CD4-positive, alpha-beta memory T cell (primary cell): ENCODE measurements at regions not wholly inside any gene's neighbourhood (a gene's known extent, or its start where the extent isn't known, plus 50 kb on each side); places are given as distances from the start of the nearest gene placed in this dataset.
A peak's percentile ranks its signal among the peaks of the same experiment; 100 is the strongest.

Source experiments
- CTCF ChIA-PET: fragments of 350-600 bp; sonication (Branson Sonifier 250); formaldehyde crosslinking; loops from one replicate; lab custom pipeline; 2021; ENCODE audit warnings: inconsistent platforms; ENCODE audit not compliant: partially characterized antibody; lab: Charles Lee
- POLR2A ChIA-PET: fragments of 350-600 bp; sonication (Branson Sonifier 250); formaldehyde crosslinking; loops from one replicate; lab custom pipeline; 2021; ENCODE audit not compliant: partially characterized antibody; lab: Charles Lee
- DNase-seq, 5 donors: peaks; one replicate each; pipeline versions ENCODE4 v3.0.0 to v3.0.0-alpha.2; 2020 to 2022; ENCODE audit warnings: mixed read lengths in 1 of 5
- H3K27ac ChIP-seq: one replicate; pipeline ENCODE4 v1.7.0; 2013; ENCODE audit warnings: low read depth, low read length
- H3K27me3 ChIP-seq: 2 replicates; pipeline ENCODE4 v1.7.0; 2013; ENCODE audit warnings: mild to moderate bottlenecking, low read length, moderate library complexity; ENCODE audit not compliant: insufficient read depth
- H3K36me3 ChIP-seq: 2 replicates; pipeline ENCODE4 v1.7.0; 2013; ENCODE audit warnings: mild to moderate bottlenecking, low read length, moderate library complexity; ENCODE audit not compliant: insufficient read depth
- H3K4me1 ChIP-seq: 2 replicates; pipeline ENCODE4 v1.7.0; 2013; ENCODE audit warnings: mild to moderate bottlenecking, low read length, moderate library complexity; ENCODE audit not compliant: insufficient read depth
- H3K4me3 ChIP-seq, 2 donors: one replicate each; pipeline ENCODE4 v1.7.0; 2013; ENCODE audit warnings: low read length in 2 of 2, mild to moderate bottlenecking in 1 of 2
- H3K9me3 ChIP-seq, 2 donors: one replicate each; pipeline ENCODE4 v1.7.0; 2013; ENCODE audit warnings: low read length in 2 of 2, control low read depth in 1 of 2; ENCODE audit not compliant: control insufficient read depth in 1 of 2
- H3K27ac Mint-ChIP-seq, 7 donors: one replicate each; pipeline ENCODE4 v1.8.0; 2020 to 2021; ENCODE audit warnings: mixed read lengths in 7 of 7, mild to moderate bottlenecking in 6 of 7, inconsistent platforms in 3 of 7, moderate library complexity in 3 of 7
- H3K27me3 Mint-ChIP-seq, 2 donors: one replicate each; pipeline ENCODE4 v1.8.0; 2020 to 2021; ENCODE audit warnings: mixed read lengths in 2 of 2
- H3K36me3 Mint-ChIP-seq, 2 donors: one replicate each; pipeline ENCODE4 v1.8.0; 2020 to 2021; ENCODE audit warnings: mixed read lengths in 2 of 2, inconsistent platforms in 1 of 2, mild to moderate bottlenecking in 1 of 2
- H3K4me1 Mint-ChIP-seq, 4 donors: one replicate each; pipeline ENCODE4 v1.8.0; 2020 to 2021; ENCODE audit warnings: mixed read lengths in 4 of 4, mild to moderate bottlenecking in 1 of 4
- H3K4me3 Mint-ChIP-seq, 8 donors: one replicate each; pipeline ENCODE4 v1.8.0; 2020 to 2021; ENCODE audit warnings: mixed read lengths in 8 of 8, mild to moderate bottlenecking in 7 of 8, moderate library complexity in 6 of 8, inconsistent platforms in 3 of 8
- H3K9me3 Mint-ChIP-seq, 8 donors: one replicate each; pipeline ENCODE4 v1.8.0; 2020 to 2021; ENCODE audit warnings: mixed read lengths in 8 of 8, mild to moderate bottlenecking in 5 of 8, inconsistent platforms in 3 of 8, moderate library complexity in 1 of 8
- intact Hi-C: fragments of 100-400 bp; cut with micrococcal nuclease; formaldehyde crosslinking; loops from one replicate; pipeline ENCODE4 v1.15.1; 2023

DNA sequence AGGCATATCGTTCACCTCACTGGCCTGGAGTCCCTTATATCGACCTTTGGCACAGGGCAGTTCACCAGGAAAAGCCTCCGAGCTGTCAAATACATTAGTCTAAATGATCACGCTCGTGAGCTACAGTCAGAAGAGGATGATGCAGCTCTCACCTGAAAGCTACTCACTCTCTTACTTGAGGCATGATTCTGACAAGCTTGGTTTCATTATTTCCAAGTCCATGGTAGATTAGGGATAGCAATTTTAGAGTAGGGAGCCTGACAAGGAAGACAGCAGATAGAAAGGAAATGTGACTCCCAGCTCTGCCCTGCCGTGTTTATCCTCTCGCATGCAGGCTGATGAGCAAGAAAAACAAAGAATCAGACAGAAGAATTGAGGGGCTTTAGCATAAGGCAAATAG, 98.0 kb upstream of the MAP1B start:
- Histone ChIP-seq H3K4me3 (no peak overlapping the region), H3K27me3 (no peaks in the 10 kb centered on the region), H3K27ac (no peak overlapping the region), H3K4me1 (no peaks in the 10 kb centered on the region), H3K36me3 (no peaks in the 10 kb centered on the region), H3K9me3 (no peaks in the 10 kb centered on the region)
- DNase-seq: no peak
- Mint-ChIP-seq H3K36me3 (no peaks in the 10 kb centered on the region), H3K4me3 (no peak overlapping the region), H3K27me3 (peaks cover 7 to 15% of the 10 kb centered on the region in 2 donors), H3K4me1 (no peaks in the 10 kb centered on the region), H3K9me3 (no peaks in the 10 kb centered on the region), H3K27ac (no peak overlapping the region)
- intact Hi-C loops: no loop called here
- CTCF ChIA-PET: interaction anchor here (2.2 kb wide), 1 partner anchor 10 kb away, joined by 6 read pairs; no protein-coding TSS in a partner anchor
- POLR2A ChIA-PET: no interaction called here

DNA sequence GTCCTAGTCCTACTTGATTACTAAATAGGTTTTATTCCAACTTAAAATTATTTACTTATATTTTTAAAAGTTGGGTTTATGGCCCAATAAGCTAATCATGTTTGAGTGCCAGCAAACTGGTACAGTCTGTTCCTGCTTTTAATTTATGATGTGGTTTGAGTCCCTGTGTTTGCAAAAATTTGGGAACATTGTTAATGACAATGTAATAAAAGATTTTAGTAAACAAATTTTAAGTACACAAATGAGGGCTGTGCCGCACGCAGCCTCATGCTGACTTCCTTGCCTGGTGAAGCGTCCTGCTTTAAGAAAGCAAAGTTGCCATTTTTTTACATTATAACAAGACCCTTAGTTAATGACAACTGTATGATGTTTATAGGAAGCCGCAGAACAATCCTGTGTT, 96.8 kb upstream of the MAP1B start:
- CTCF ChIA-PET: no interaction called here

DNA sequence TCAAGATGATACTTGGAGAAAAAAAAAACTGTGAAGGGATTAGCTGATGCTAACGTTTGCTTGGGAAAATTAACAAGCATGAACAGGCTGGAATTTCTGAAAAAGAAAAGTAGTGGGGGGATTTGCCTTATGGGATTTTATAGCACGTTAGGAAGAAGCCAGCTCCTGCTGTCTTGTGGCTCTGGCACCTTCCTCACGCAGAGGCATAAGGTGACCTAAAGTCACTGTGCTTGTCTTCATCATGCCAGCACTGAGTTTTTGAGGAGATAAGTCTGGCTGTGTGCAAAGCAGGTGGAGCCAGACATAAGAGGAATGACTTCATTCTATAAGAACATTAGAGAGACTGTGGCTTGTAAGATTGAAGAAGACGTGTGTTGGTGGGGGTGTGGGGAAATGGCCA, 94.4 kb upstream of the MAP1B start:
- H3K27me3 ChIP-seq: no peaks in the 10 kb centered on the region
- H3K27ac ChIP-seq: no peak overlapping the region
- H3K9me3 ChIP-seq: no peaks in the 10 kb centered on the region
- no peaks in the 10 kb centered on the region for H3K36me3 ChIP-seq
- no peak for DNase-seq
- Mint-ChIP-seq H3K27me3 (peaks cover 4 to 15% of the 10 kb centered on the region in 2 donors), H3K27ac (no peak overlapping the region), H3K36me3 (no peaks in the 10 kb centered on the region), H3K9me3 (no peaks in the 10 kb centered on the region), H3K4me3 (no peak overlapping the region), H3K4me1 (peaks cover 0 to 6% (median 2%) of the 10 kb centered on the region in 4 donors)
- no peak overlapping the region for H3K4me3 ChIP-seq
- intact Hi-C loops: no loop called here
- H3K4me1 ChIP-seq: no peaks in the 10 kb centered on the region
- POLR2A ChIA-PET: no interaction called here
- CTCF ChIA-PET: interaction anchor here (1.6 kb wide), 1 partner anchor 10 kb away, joined by 3 read pairs; no protein-coding TSS in a partner anchor

More for the DNA sequence above, 96.8 kb upstream of the MAP1B start:
- Mint-ChIP-seq H3K9me3 (no peaks in the 10 kb centered on the region), H3K4me1 (peaks cover 0 to 5% (median 2%) of the 10 kb centered on the region in 4 donors), H3K36me3 (no peaks in the 10 kb centered on the region), H3K4me3 (no peak overlapping the region), H3K27me3 (peaks cover 4 to 15% of the 10 kb centered on the region in 2 donors), H3K27ac (no peak overlapping the region)
- H3K27ac ChIP-seq: no peak overlapping the region
- H3K9me3 ChIP-seq: no peaks in the 10 kb centered on the region
- H3K27me3 ChIP-seq: no peaks in the 10 kb centered on the region
- H3K4me1 ChIP-seq: no peaks in the 10 kb centered on the region
- POLR2A ChIA-PET: no interaction called here
- no peak overlapping the region for H3K4me3 ChIP-seq
- H3K36me3 ChIP-seq: no peaks in the 10 kb centered on the region
- DNase-seq: no peak
- intact Hi-C loops: no loop called here

DNA sequence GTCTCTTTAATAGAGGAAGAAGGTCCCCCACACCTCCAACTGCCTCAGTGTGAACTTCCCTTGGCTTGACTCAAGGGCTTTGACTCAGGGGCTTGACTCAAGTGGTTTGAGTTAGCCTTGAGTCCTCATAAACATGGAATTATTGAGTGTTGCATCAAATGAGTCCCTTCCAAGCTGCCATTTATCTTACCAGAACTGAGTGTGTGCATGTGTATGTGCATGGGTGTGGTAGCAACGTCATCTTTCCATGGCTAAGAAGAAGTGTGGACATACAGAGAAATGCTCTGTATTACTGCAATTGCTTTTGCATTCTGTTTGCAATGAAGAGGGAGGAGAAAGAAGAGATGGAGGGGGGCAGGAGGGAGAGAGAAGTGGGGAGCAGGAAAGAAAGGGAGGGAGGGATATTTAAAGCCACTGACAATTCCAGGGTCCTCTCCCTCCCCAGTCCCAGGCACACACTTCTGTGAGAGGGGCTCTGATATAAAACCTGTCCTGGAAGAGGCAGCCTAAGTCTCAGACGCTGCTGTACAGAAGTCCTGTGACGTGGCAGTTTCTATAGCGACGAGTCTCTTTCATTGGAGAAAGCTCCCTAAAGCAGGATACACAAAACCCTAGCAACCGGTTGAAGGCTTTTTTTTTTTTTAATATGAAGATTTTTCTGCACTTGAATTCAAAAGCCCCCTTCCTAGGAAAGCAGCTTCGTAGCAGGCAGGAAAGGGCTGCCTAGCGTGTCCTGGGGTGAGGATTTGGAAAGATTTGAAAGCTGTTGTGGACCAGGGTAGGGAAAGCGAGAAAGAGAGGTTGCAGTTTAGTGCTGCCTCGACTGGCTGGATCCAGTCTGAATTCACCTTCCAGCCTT, 93.3 kb upstream of the MAP1B start:
- H3K9me3 ChIP-seq: no peaks in the 10 kb centered on the region
- POLR2A ChIA-PET: no interaction called here
- peaks cover 0 to 6% (median 2%) of the 10 kb centered on the region in 4 donors for H3K4me1 Mint-ChIP-seq
- intact Hi-C loops: no loop called here
- H3K27ac ChIP-seq: no peak overlapping the region
- H3K4me1 ChIP-seq: no peaks in the 10 kb centered on the region
- no peak for DNase-seq
- no peaks in the 10 kb centered on the region for H3K36me3 ChIP-seq
- H3K27ac Mint-ChIP-seq: no peak overlapping the region
- H3K9me3 Mint-ChIP-seq: no peaks in the 10 kb centered on the region
- H3K36me3 Mint-ChIP-seq: no peaks in the 10 kb centered on the region
- peaks cover 4 to 17% of the 10 kb centered on the region in 2 donors for H3K27me3 Mint-ChIP-seq
- H3K4me3 ChIP-seq: no peak overlapping the region
- H3K4me3 Mint-ChIP-seq: no peak overlapping the region
- CTCF ChIA-PET: interaction anchor here (1.6 kb wide), 1 partner anchor 9 kb away, joined by 3 read pairs; no protein-coding TSS in a partner anchor
- no peaks in the 10 kb centered on the region for H3K27me3 ChIP-seq

DNA sequence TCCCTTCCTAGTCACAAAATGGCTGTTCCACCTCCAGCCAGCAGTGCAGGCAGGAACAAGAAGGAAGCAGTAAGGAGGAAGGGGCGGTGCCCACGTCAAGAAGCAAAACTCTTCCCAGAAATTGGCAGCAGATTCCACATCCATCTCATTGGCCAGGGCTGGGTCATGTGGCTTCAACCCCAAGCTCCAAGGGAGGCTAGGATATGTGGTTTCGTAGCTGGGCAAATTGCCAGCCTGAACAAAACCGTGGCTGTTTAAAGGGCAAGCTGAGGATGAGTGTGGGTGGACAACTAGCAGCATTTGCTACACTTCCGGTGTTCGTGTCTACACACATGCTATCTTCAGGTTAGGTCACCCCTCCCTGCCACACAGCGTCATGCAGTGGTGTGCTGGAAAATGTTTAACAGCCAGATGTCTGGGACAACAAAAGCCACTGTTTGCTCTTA, 92.1 kb upstream of the MAP1B start:
- no peaks in the 10 kb centered on the region for H3K36me3 ChIP-seq
- H3K27me3 ChIP-seq: no peaks in the 10 kb centered on the region
- no peak overlapping the region for H3K27ac ChIP-seq
- no peak for DNase-seq
- POLR2A ChIA-PET: no interaction called here
- Mint-ChIP-seq H3K9me3 (no peaks in the 10 kb centered on the region), H3K4me1 (peaks cover 0 to 6% (median 2%) of the 10 kb centered on the region in 4 donors), H3K27me3 (peaks cover 8 to 14% of the 10 kb centered on the region in 2 donors), H3K4me3 (no peak overlapping the region), H3K27ac (no peak overlapping the region), H3K36me3 (no peaks in the 10 kb centered on the region)
- CTCF ChIA-PET: no interaction called here
- H3K9me3 ChIP-seq: no peaks in the 10 kb centered on the region
- H3K4me1 ChIP-seq: no peaks in the 10 kb centered on the region
- intact Hi-C loops: no loop called here
- no peak overlapping the region for H3K4me3 ChIP-seq

DNA sequence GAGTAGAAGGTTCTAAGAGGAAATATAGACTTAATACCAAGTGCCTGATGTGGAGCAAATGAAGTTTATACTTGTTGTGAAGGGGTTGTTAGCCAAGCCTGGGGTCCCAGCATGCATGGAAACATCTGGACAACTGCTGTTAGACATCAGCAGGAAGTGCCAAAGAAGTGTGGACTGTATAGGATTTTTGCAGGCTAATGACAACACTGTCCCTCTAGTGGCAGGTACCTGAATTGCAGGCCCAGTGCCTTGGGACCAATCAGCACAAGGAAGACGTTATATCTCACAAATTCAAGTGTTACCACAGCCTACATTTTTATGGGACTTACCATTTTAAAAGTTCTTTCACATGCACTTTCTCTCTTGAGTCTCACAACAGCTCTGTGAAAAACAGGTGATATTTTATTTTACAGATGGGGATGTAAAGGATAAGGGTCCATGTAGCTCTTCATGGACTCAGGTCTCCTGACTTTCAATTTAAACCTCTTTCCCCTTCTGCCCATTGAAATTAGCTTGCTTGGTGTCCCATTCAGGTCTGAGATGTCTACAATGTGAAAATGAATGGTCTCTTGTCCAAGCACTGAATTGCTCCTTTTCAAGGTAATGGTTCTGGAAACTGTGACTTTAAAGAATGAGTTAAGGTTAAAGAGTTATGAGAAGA, 89.0 kb upstream of the MAP1B start:
- peak in 4 of 5 donors; percentile 20 to 47 (median 31) for DNase-seq
- Mint-ChIP-seq H3K4me3 (no peak overlapping the region), H3K36me3 (no peaks in the 10 kb centered on the region), H3K27ac (no peak overlapping the region), H3K9me3 (no peaks in the 10 kb centered on the region), H3K4me1 (peaks cover 0 to 6% (median 2%) of the 10 kb centered on the region in 4 donors), H3K27me3 (peaks cover 13 to 18% of the 10 kb centered on the region in 2 donors)
- no peak overlapping the region for H3K4me3 ChIP-seq
- no peaks in the 10 kb centered on the region for H3K27me3 ChIP-seq
- intact Hi-C loops: no loop called here
- ChIA-PET CTCF (interaction anchor here (1.1 to 1.7 kb wide), 4 partner anchors 9 to 334 kb away, joined by 3 to 6 read pairs (median 4); no protein-coding TSS in a partner anchor), POLR2A (no interaction called here)
- no peaks in the 10 kb centered on the region for H3K36me3 ChIP-seq
- H3K27ac ChIP-seq: no peak overlapping the region
- H3K4me1 ChIP-seq: no peaks in the 10 kb centered on the region
- H3K9me3 ChIP-seq: no peaks in the 10 kb centered on the region
